Kidney (tissue), 13 donors: ENCODE measurements at regions not wholly inside any gene's neighbourhood (a gene's known extent, or its start where the extent isn't known, plus 50 kb on each side); places are given as distances from the start of the nearest gene placed in this dataset.

Source experiments
- DNase-seq, 5 donors: peaks; one replicate each; pipeline ENCODE4 v3.0.0-alpha.2; 2013 to 2020
- FAIRE-seq: peaks from 2 replicates; lab custom pipeline; 2012; peaks lifted over from hg19 to GRCh38; lab: Jason Lieb, UNC
- H3K27ac ChIP-seq, 2 donors: one replicate each; pipeline ENCODE4 v1.7.0; 2013; ENCODE audit warnings: low read depth in 2 of 2, low read length in 2 of 2, inconsistent platforms in 1 of 2
- H3K27me3 ChIP-seq: one replicate; pipeline ENCODE4 v1.7.1; 2013; ENCODE audit warnings: low read length, inconsistent platforms; ENCODE audit not compliant: control insufficient read depth, insufficient read depth
- H3K36me3 ChIP-seq, 3 donors: one replicate each; pipeline versions ENCODE4 v1.7.0 to v1.7.1; 2013; ENCODE audit warnings: low read length in 3 of 3, control low read depth in 1 of 3, inconsistent platforms in 1 of 3; ENCODE audit not compliant: insufficient read depth in 3 of 3, control insufficient read depth in 2 of 3
- H3K4me1 ChIP-seq, 3 donors: one replicate each; pipeline versions ENCODE4 v1.7.0 to v1.7.1; 2013; ENCODE audit warnings: low read length in 3 of 3, inconsistent platforms in 1 of 3, low read depth in 1 of 3; ENCODE audit not compliant: control insufficient read depth in 2 of 3, insufficient read depth in 2 of 3
- H3K4me3 ChIP-seq, 3 donors: one replicate each; pipeline versions ENCODE4 v1.7.0 to v1.8.1; 2013; ENCODE audit warnings: low read length in 3 of 3, control low read depth in 1 of 3, inconsistent platforms in 1 of 3
- H3K9ac ChIP-seq, 3 donors: one replicate each; pipeline versions ENCODE4 v1.7.0 to v1.7.1; 2013; ENCODE audit warnings: low read length in 3 of 3, control low read depth in 1 of 3, inconsistent platforms in 1 of 3
- H3K9me3 ChIP-seq, 3 donors: one replicate each; pipeline versions ENCODE4 v1.7.0 to v1.7.1; 2013; ENCODE audit warnings: low read length in 3 of 3, control low read depth in 1 of 3, inconsistent platforms in 1 of 3; ENCODE audit not compliant: control insufficient read depth in 2 of 3, insufficient read depth in 1 of 3
- intact Hi-C: fragments of 100-400 bp; cut with DNase I; formaldehyde crosslinking; loops from one replicate; pipeline ENCODE4 v1.11.1; 2022
- TF ChIP-seq, protein P1 (sequence below): IDR thresholded peaks from 3 replicates; pipeline ENCODE4 v1.5.1; 2012; ENCODE audit warnings: mild to moderate bottlenecking, moderate library complexity, borderline replicate concordance; ENCODE audit not compliant: insufficient read depth; ENCODE audit errors: extremely low read depth
- donor health status: control.
- donor health status: control.
- donor health status: control.
- donor health status: control.
- donor health status: control.
- donor health status: DM: yes; HTN: yes; CAD: no.
- donor health status: Normal renal cell carcinoma (clear cell type).

DNA sequence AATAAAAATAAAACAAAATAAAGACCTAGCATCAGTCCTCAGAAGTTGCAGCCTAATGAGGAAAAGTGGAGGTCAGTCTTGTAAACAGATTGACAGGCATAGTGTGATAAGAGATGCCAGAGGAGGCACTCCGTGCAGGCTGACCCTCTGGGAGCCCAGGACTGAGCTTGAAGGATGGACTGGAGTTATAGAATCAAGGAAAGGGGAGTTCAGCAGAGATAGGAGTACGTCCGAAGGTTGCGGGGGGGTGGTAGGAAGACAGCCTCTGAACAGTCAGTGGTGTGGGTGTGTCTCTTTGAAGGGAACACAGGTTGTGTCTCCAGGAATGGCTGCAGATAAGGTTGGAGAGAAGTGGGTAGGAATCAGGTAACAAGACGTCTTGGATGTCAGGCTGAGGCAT, 126.1 kb upstream of the CPEB4 start:
- DNase-seq (no peak), FAIRE-seq (no peak)
- peak overlapping the region in 1 of 2 donors; percentile 42 for H3K27ac ChIP-seq
- peaks cover 0 to 36% (median 19%) of the 10 kb centered on the region in 3 donors for H3K4me1 ChIP-seq
- no peaks in the 10 kb centered on the region for H3K36me3 ChIP-seq
- H3K9ac ChIP-seq, result no peak overlapping the region
- TF ChIP-seq, protein P1, sequence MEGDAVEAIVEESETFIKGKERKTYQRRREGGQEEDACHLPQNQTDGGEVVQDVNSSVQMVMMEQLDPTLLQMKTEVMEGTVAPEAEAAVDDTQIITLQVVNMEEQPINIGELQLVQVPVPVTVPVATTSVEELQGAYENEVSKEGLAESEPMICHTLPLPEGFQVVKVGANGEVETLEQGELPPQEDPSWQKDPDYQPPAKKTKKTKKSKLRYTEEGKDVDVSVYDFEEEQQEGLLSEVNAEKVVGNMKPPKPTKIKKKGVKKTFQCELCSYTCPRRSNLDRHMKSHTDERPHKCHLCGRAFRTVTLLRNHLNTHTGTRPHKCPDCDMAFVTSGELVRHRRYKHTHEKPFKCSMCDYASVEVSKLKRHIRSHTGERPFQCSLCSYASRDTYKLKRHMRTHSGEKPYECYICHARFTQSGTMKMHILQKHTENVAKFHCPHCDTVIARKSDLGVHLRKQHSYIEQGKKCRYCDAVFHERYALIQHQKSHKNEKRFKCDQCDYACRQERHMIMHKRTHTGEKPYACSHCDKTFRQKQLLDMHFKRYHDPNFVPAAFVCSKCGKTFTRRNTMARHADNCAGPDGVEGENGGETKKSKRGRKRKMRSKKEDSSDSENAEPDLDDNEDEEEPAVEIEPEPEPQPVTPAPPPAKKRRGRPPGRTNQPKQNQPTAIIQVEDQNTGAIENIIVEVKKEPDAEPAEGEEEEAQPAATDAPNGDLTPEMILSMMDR, result no peak
- intact Hi-C loops, result no loop called here
- no peak overlapping the region for H3K4me3 ChIP-seq
- no peaks in the 10 kb centered on the region for H3K9me3 ChIP-seq
- H3K27me3 ChIP-seq, result no peaks in the 10 kb centered on the region

GRCh38 chr5:173762930-173763329, 125.2 kb upstream of the CPEB4 start:
- no peak for FAIRE-seq
- TF ChIP-seq, protein P1, result no peak
- Histone ChIP-seq H3K36me3 (no peaks in the 10 kb centered on the region), H3K4me1 (peaks cover 0 to 39% (median 22%) of the 10 kb centered on the region in 3 donors), H3K9ac (peak overlapping the region in 1 of 3 donors; percentile 53), H3K27ac (peak overlapping the region; percentile 87 to 88), H3K9me3 (no peaks in the 10 kb centered on the region), H3K27me3 (no peaks in the 10 kb centered on the region), H3K4me3 (no peak overlapping the region)
- peak in 3 of 5 donors; percentile 51 to 89 (median 60) for DNase-seq
- intact Hi-C loops, result no loop called here

DNA sequence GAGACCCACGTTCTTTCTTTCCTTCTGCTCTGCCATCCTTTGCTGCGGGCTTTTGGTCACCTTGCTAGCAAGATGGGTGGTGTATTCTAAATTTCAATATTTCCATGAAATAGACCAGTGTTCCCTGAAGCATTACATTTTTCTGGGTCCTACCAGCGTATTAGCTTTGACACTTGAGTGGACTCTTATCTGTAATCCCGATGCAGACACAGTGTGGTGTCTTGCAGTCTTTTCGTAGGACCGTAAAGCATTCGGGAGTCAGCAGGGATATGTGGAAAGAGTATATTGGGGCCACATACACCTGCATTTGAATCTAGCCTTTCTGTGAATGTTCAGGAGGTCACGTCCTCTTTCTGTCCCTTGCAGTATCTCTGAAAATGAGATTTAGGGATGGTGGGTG, 124.7 kb upstream of the CPEB4 start:
- intact Hi-C loops, result no loop called here
- H3K36me3 ChIP-seq, result no peaks in the 10 kb centered on the region
- H3K27ac ChIP-seq, result peak overlapping the region; percentile 87 to 88
- H3K4me3 ChIP-seq, result no peak overlapping the region
- FAIRE-seq (no peak), DNase-seq (no peak)
- H3K4me1 ChIP-seq, result peaks cover 0 to 37% (median 25%) of the 10 kb centered on the region in 3 donors
- no peaks in the 10 kb centered on the region for H3K27me3 ChIP-seq
- no peaks in the 10 kb centered on the region for H3K9me3 ChIP-seq
- peak overlapping the region in 1 of 3 donors; percentile 53 for H3K9ac ChIP-seq
- TF ChIP-seq, protein P1, result no peak
